Prostate gland (tissue), 1 donor: ENCODE measurements at regions not wholly inside any gene's neighbourhood (a gene's known extent, or its start where the extent isn't known, plus 50 kb on each side); places are given as distances from the start of the nearest gene placed in this dataset.

Source experiments
- POLR2A ChIP-seq: fragments of 450-650 bp; IDR thresholded peaks from one replicate; pipeline ENCODE4 v1.6.1; 2016; ENCODE audit warnings: antibody characterized with exemption, mild to moderate bottlenecking
- POLR2AphosphoS5 ChIP-seq: sonication (generic); formaldehyde crosslinking; IDR thresholded peaks from one replicate; pipeline ENCODE4 v1.6.1; 2017; ENCODE audit warnings: antibody characterized with exemption

DNA sequence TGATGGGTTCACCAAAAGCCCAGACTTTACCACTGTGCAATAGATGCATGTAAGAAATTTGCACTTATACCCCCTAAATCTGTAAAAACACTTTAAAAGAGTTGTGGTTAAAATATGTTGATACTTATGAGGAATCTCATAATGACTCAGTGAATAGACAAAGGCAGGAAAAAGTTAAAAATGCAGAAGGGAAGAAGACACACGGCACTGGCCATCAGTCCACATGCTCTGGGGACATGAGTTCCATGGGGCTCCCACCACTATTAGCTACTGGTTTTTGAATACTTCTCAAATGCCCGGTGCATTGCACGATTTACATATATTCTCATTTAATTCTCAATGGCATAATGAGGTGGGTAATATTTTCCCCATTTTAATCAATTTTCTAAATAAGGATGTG, 59.3 kb upstream of the BLID start:
- TF ChIP-seq POLR2AphosphoS5 = no peak
- TF ChIP-seq POLR2A = no peak
